ENCODE measurements at regions not wholly inside any gene's neighbourhood (a gene's known extent, or its start where the extent isn't known, plus 50 kb on each side); places are given as distances from the start of the nearest gene placed in this dataset.

- TF ChIP-seq, protein P1, sequence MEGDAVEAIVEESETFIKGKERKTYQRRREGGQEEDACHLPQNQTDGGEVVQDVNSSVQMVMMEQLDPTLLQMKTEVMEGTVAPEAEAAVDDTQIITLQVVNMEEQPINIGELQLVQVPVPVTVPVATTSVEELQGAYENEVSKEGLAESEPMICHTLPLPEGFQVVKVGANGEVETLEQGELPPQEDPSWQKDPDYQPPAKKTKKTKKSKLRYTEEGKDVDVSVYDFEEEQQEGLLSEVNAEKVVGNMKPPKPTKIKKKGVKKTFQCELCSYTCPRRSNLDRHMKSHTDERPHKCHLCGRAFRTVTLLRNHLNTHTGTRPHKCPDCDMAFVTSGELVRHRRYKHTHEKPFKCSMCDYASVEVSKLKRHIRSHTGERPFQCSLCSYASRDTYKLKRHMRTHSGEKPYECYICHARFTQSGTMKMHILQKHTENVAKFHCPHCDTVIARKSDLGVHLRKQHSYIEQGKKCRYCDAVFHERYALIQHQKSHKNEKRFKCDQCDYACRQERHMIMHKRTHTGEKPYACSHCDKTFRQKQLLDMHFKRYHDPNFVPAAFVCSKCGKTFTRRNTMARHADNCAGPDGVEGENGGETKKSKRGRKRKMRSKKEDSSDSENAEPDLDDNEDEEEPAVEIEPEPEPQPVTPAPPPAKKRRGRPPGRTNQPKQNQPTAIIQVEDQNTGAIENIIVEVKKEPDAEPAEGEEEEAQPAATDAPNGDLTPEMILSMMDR (IDR thresholded peaks at IDR 0.05): no peak
- 43 to 54% (median 52%) methylated on average over 2 of the region's 2 CpGs for WGBS, 3 donors
- H3K27ac ChIP-seq: no peak overlapping the region
Measured at GRCh38 chr9:86652736-86653135, 294.6 kb downstream of the GAS1 start.

DNA sequence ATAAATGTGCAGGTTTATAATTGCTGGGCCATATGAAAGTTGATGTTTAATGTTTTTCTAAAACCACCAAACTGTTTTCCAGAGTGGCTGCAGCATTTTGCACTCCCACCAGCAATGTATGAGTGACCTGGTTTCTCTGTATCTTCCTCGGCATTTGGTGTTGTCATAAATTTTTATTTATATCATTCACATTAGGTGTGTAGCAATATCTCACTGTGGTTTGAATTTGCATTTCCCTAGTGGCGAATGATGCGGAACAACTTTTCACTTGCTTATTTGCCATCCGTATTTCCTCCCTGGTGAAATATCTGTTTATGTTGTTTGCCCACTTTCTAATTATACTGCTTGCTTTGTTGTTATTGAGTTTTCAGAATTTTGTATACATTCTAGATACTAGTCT, 295.7 kb upstream of the TUT7 start:
- Histone ChIP-seq H3K9me3 (no peaks in the 10 kb centered on the region), H3K36me3 (ENCODE audit: insufficient read depth in 1 of 2, low read depth in 1 of 2) (no peaks in the 10 kb centered on the region), H3K27me3 (ENCODE audit: insufficient read depth in 3 of 3, low read length in 2 of 3) (peaks cover 0 to 2% (median 0%) of the 10 kb centered on the region in 3 donors), H3K4me3 (no peak overlapping the region), H3K27ac (no peak overlapping the region), H3K4me1 (no peaks in the 10 kb centered on the region)
- DNase-seq (no peak), ATAC-seq (no peak)
- WGBS, 3 donors: 83 to 94% (median 88%) methylated on average over 4 of the region's 4 CpGs
- TF ChIP-seq, protein P1 (IDR thresholded peaks at IDR 0.05): no peak
- intact Hi-C loops (cut with DNase I): no loop called here

More at GRCh38 chr9:86652736-86653135, 294.6 kb downstream of the GAS1 start:
- ATAC-seq (no peak), DNase-seq (no peak)
- H3K4me1 ChIP-seq: no peaks in the 10 kb centered on the region
- no peak overlapping the region for H3K4me3 ChIP-seq
- no peaks in the 10 kb centered on the region for H3K36me3 ChIP-seq (ENCODE audit: insufficient read depth in 1 of 2, low read depth in 1 of 2)
- H3K27me3 ChIP-seq (ENCODE audit: insufficient read depth in 3 of 3, low read length in 2 of 3): peaks cover 0 to 2% (median 0%) of the 10 kb centered on the region in 3 donors
- no peaks in the 10 kb centered on the region for H3K9me3 ChIP-seq
- intact Hi-C loops (cut with DNase I): no loop called here

- ATAC-seq (no peak), DNase-seq (no peak)
- intact Hi-C loops (cut with DNase I): no loop called here
- H3K36me3 ChIP-seq (ENCODE audit: insufficient read depth in 1 of 2, low read depth in 1 of 2): no peaks in the 10 kb centered on the region
- no peaks in the 10 kb centered on the region for H3K4me1 ChIP-seq
- no peak overlapping the region for H3K27ac ChIP-seq
- TF ChIP-seq, protein P1 (IDR thresholded peaks at IDR 0.05): no peak
- H3K4me3 ChIP-seq: no peak overlapping the region
- 85 to 90% (median 90%) methylated on average over 6 of the region's 6 CpGs for WGBS, 3 donors
- H3K9me3 ChIP-seq: no peaks in the 10 kb centered on the region
- no peaks in the 10 kb centered on the region for H3K27me3 ChIP-seq (ENCODE audit: insufficient read depth in 3 of 3, low read length in 2 of 3)
Measured at GRCh38 chr9:86648828-86649170, 294.6 kb upstream of the TUT7 start.

DNA sequence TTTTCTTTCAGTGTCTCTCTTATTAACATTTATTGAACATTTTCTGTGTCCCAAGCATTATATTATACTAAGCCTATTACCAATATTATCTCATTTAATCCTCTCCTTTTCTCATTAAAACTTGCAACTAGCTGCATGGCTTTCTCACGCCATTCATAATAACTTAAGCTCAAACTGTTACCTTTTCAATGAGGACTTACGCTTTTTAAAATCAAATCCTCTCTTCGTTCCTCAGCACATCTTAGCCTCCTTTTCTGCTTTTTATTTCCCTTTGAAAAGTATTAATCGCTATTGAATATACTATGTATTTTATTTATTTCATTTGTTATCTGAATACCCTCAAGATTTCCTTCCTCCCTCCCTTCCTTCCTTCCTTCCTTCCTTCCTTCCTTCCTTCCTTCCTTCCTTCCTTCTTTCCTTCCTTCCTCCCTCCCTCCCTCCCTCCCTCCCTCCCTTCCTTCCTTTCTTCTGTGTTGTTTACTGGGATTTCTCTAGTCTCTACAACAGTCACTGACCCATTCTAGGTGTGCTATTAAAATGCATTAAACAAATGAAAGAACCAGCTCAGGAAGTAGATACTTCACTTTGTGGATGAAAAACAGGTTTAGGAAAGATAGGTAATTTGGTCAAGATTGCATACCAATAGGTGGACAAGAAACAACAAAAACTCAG, 294.1 kb upstream of the TUT7 start:
- TF ChIP-seq, protein P1 (IDR thresholded peaks at IDR 0.05): no peak
- intact Hi-C loops (cut with DNase I): no loop called here

DNA sequence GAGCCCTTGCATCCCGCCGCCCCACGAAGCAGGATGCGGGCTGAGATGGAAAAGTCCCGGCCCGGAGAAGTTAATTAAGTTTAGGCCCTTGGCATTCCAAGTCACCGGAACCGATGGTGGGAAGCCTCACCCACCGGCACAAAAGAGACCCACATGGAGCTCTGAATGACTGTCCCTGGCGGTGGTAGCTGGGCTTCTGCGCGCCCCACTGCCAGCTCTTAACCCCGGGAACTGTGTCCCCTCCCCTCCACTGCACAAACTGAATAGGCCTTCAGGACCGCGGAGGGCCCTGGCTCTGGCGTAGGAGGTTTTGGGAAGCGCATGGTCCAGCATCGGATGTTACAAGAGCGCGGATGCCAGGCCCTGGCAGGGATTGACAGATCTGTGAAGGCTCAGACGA, 291.1 kb upstream of the TUT7 start:
- DNase-seq (no peak), ATAC-seq (no peak)
- Histone ChIP-seq H3K36me3 (ENCODE audit: insufficient read depth in 1 of 2, low read depth in 1 of 2) (no peaks in the 10 kb centered on the region), H3K9me3 (no peaks in the 10 kb centered on the region), H3K27me3 (ENCODE audit: insufficient read depth in 3 of 3, low read length in 2 of 3) (no peaks in the 10 kb centered on the region), H3K27ac (no peak overlapping the region), H3K4me3 (no peak overlapping the region), H3K4me1 (no peaks in the 10 kb centered on the region)
- intact Hi-C loops (cut with DNase I): no loop called here
- 92 to 95% (median 92%) methylated on average over 21 of the region's 21 CpGs for WGBS, 3 donors
- TF ChIP-seq, protein P1 (IDR thresholded peaks at IDR 0.05): no peak

More for the DNA sequence above, 294.1 kb upstream of the TUT7 start:
- ATAC-seq (no peak), DNase-seq (no peak)
- Histone ChIP-seq H3K27me3 (ENCODE audit: insufficient read depth in 3 of 3, low read length in 2 of 3) (no peaks in the 10 kb centered on the region), H3K9me3 (no peaks in the 10 kb centered on the region), H3K27ac (no peak overlapping the region), H3K36me3 (ENCODE audit: insufficient read depth in 1 of 2, low read depth in 1 of 2) (no peaks in the 10 kb centered on the region), H3K4me1 (no peaks in the 10 kb centered on the region), H3K4me3 (no peak overlapping the region)
- WGBS, 3 donors: 97 to 98% (median 97%) methylated on average over 4 of the region's 4 CpGs
